GM23338 (cell line): ENCODE measurements at regions not wholly inside any gene's neighbourhood (a gene's known extent, or its start where the extent isn't known, plus 50 kb on each side); places are given as distances from the start of the nearest gene placed in this dataset.
A peak's percentile ranks its signal among the peaks of the same experiment; 100 is the strongest.

ENCODE experiments used
- ATAC-seq: fragments of 200-7000 bp; cut with Tn5 transposase; 3 replicates; pipeline ENCODE4 v1.9.1; 2020
- DNase-seq: peaks from one replicate; pipeline ENCODE4 v3.0.0-alpha.2; 2015; ENCODE audit warnings: low spot score
- H2AFZ ChIP-seq: fragments of 200-600 bp; sonication (generic); 2 replicates; pipeline ENCODE4 v1.8.0; 2016; ENCODE audit warnings: antibody characterized with exemption, mild to moderate bottlenecking, moderate library complexity
- H3F3A ChIP-seq: fragments of 200-600 bp; sonication (generic); replicated peaks from 2 replicates; pipeline ENCODE4 v1.8.0; 2017; ENCODE audit warnings: antibody characterized with exemption, mixed run types, low read depth
- H3K27ac ChIP-seq: fragments of 200-600 bp; sonication (generic); 2 replicates; pipeline ENCODE4 v1.6.1; 2016; ENCODE audit warnings: low read depth
- H3K27me3 ChIP-seq: fragments of 200-600 bp; sonication (generic); 2 replicates; pipeline ENCODE4 v1.8.0; 2016; ENCODE audit warnings: mild to moderate bottlenecking, mixed run types, moderate library complexity; ENCODE audit not compliant: insufficient read depth
- H3K36me3 ChIP-seq: fragments of 200-600 bp; sonication (generic); 2 replicates; pipeline ENCODE4 v1.8.0; 2016; ENCODE audit warnings: mild to moderate bottlenecking; ENCODE audit not compliant: insufficient read depth
- H3K4me1 ChIP-seq: fragments of 200-600 bp; sonication (generic); 2 replicates; pipeline ENCODE4 v1.8.0; 2016; ENCODE audit warnings: mild to moderate bottlenecking, moderate library complexity; ENCODE audit not compliant: insufficient read depth
- H3K4me2 ChIP-seq: fragments of 200-600 bp; sonication (generic); 2 replicates; pipeline ENCODE4 v1.7.1; 2017; ENCODE audit warnings: mixed run types
- H3K4me3 ChIP-seq: fragments of 200-600 bp; sonication (generic); 2 replicates; pipeline ENCODE4 v1.6.1; 2016; ENCODE audit warnings: mixed run types
- H3K79me2 ChIP-seq: fragments of 200-600 bp; sonication (generic); replicated peaks from 2 replicates; pipeline ENCODE4 v1.8.0; 2017; ENCODE audit warnings: mild to moderate bottlenecking; ENCODE audit not compliant: insufficient read depth
- H3K9me2 ChIP-seq: fragments of 200-600 bp; sonication (generic); 2 replicates; pipeline ENCODE4 v1.8.0; 2017; ENCODE audit not compliant: insufficient read depth
- H4K20me1 ChIP-seq: fragments of 200-600 bp; sonication (generic); replicated peaks from 2 replicates; pipeline ENCODE4 v1.8.0; 2017; ENCODE audit warnings: mild to moderate bottlenecking; ENCODE audit not compliant: insufficient read depth
- H3K27ac Mint-ChIP-seq: 2 replicates; pipeline ENCODE4 v1.8.0; 2020; ENCODE audit warnings: inconsistent platforms, mild to moderate bottlenecking, moderate library complexity, mixed read lengths
- H3K27me3 Mint-ChIP-seq: 3 replicates; pipeline ENCODE4 v1.8.0; 2022; ENCODE audit warnings: low read depth, mild to moderate bottlenecking, moderate library complexity, mixed read lengths, inconsistent platforms; ENCODE audit not compliant: insufficient read depth, poor library complexity
- H3K36me3 Mint-ChIP-seq: 3 replicates; pipeline ENCODE4 v1.8.0; 2021; ENCODE audit warnings: low read depth, mild to moderate bottlenecking, inconsistent platforms, moderate library complexity, mixed read lengths
- H3K4me1 Mint-ChIP-seq: 3 replicates; pipeline ENCODE4 v1.8.0; 2020; ENCODE audit warnings: mild to moderate bottlenecking, inconsistent platforms, mixed read lengths
- H3K4me3 Mint-ChIP-seq: 3 replicates; pipeline ENCODE4 v1.8.0; 2021; ENCODE audit warnings: moderate library complexity, mild to moderate bottlenecking, inconsistent platforms, mixed read lengths
- H3K9me3 Mint-ChIP-seq: 3 replicates; pipeline ENCODE4 v1.8.0; 2020; ENCODE audit warnings: moderate library complexity, mild to moderate bottlenecking, inconsistent platforms, mixed read lengths
- CREB1 ChIP-seq: fragments of 250-450 bp; sonication (Bioruptor Pico); IDR thresholded peaks from 2 replicates; pipeline ENCODE4 v1.5.0; 2020; ENCODE audit warnings: low read depth, mild to moderate bottlenecking, moderate library complexity
- EZH2 ChIP-seq: fragments of 200-600 bp; sonication (generic); IDR thresholded peaks from one replicate; pipeline ENCODE4 v1.8.0; 2017; ENCODE audit warnings: antibody characterized with exemption, mild to moderate bottlenecking, low read depth; ENCODE audit not compliant: unreplicated experiment
- JUNB ChIP-seq: IDR thresholded peaks from one replicate; pipeline ENCODE4 v1.6.1; 2016; ENCODE audit warnings: antibody characterized with exemption; ENCODE audit not compliant: unreplicated experiment
- NANOG ChIP-seq: IDR thresholded peaks from 2 replicates; pipeline ENCODE4 v1.6.1; 2016; ENCODE audit warnings: antibody characterized with exemption, borderline replicate concordance
- POLR2AphosphoS5 ChIP-seq: IDR thresholded peaks from 2 replicates; pipeline ENCODE4 v1.6.1; 2016; ENCODE audit warnings: antibody characterized with exemption, low read depth
- STAT1 ChIP-seq: IDR thresholded peaks from one replicate; pipeline ENCODE4 v1.6.1; 2016; ENCODE audit warnings: antibody characterized with exemption; ENCODE audit not compliant: unreplicated experiment
- ZNF114 ChIP-seq: fragments of 250-450 bp; sonication (Bioruptor Pico); IDR thresholded peaks from 2 replicates; pipeline ENCODE4 v1.5.0; 2020; ENCODE audit warnings: mild to moderate bottlenecking, moderate library complexity
- ZNF331 ChIP-seq: fragments of 250-450 bp; sonication (Bioruptor Pico); IDR thresholded peaks from 2 replicates; pipeline ENCODE4 v1.5.0; 2020; ENCODE audit warnings: low read depth, mild to moderate bottlenecking, moderate library complexity
- TF ChIP-seq, protein P1 (sequence below): IDR thresholded peaks from one replicate; pipeline ENCODE4 v1.6.1; 2018; ENCODE audit warnings: antibody characterized with exemption; ENCODE audit not compliant: unreplicated experiment
- TF ChIP-seq, protein P2 (sequence below): IDR thresholded peaks from 2 replicates; pipeline ENCODE4 v1.6.1; 2016; ENCODE audit warnings: antibody characterized with exemption
- TF ChIP-seq, protein P3 (sequence below), 2 experiments: fragments of 200-600 bp in 1 of 2; sonication (generic) in 1 of 2; conservative IDR thresholded peaks; 2 replicates each; pipeline versions ENCODE4 v1.5.1 to v1.6.1; 2016 to 2017; ENCODE audit warnings: antibody characterized with exemption in 2 of 2, low read depth in 2 of 2, mild to moderate bottlenecking in 2 of 2, moderate library complexity in 1 of 2

DNA sequence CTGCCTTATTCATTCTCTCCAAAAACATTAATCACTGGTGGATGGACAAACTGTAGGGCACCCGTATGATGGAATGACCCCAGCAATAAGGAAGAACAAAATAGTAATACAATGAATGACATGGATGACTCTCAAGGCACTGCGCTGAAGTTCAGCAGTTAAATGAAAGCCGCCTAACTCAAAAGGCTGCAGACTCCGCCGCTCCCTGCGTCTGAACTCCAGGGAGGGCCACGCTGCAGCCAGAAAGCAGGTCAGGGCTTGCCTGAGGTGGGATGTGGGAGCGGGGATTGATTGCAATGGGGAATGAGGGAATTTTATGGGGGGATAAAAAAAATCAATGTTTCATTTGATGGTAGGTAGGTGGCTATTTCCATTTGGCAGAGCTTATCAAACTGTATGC lies 86.5 kb upstream of the LAPTM4A start:
- H3F3A ChIP-seq = no peaks in the 10 kb centered on the region
- Mint-ChIP-seq H3K9me3 (no peaks in the 10 kb centered on the region), H3K27me3 (peaks cover 26% of the 10 kb centered on the region), H3K27ac (no peak overlapping the region), H3K36me3 (no peaks in the 10 kb centered on the region), H3K4me3 (no peak overlapping the region), H3K4me1 (peaks cover 30% of the 10 kb centered on the region)
- H3K27me3 ChIP-seq = no peaks in the 10 kb centered on the region
- no peak for TF ChIP-seq POLR2AphosphoS5
- TF ChIP-seq, protein P1, sequence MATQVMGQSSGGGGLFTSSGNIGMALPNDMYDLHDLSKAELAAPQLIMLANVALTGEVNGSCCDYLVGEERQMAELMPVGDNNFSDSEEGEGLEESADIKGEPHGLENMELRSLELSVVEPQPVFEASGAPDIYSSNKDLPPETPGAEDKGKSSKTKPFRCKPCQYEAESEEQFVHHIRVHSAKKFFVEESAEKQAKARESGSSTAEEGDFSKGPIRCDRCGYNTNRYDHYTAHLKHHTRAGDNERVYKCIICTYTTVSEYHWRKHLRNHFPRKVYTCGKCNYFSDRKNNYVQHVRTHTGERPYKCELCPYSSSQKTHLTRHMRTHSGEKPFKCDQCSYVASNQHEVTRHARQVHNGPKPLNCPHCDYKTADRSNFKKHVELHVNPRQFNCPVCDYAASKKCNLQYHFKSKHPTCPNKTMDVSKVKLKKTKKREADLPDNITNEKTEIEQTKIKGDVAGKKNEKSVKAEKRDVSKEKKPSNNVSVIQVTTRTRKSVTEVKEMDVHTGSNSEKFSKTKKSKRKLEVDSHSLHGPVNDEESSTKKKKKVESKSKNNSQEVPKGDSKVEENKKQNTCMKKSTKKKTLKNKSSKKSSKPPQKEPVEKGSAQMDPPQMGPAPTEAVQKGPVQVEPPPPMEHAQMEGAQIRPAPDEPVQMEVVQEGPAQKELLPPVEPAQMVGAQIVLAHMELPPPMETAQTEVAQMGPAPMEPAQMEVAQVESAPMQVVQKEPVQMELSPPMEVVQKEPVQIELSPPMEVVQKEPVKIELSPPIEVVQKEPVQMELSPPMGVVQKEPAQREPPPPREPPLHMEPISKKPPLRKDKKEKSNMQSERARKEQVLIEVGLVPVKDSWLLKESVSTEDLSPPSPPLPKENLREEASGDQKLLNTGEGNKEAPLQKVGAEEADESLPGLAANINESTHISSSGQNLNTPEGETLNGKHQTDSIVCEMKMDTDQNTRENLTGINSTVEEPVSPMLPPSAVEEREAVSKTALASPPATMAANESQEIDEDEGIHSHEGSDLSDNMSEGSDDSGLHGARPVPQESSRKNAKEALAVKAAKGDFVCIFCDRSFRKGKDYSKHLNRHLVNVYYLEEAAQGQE = no peak
- no peaks in the 10 kb centered on the region for H4K20me1 ChIP-seq
- H3K27ac ChIP-seq = no peak overlapping the region
- peaks cover 15% of the 10 kb centered on the region; the same call in 1 of the 2 replicates for H3K4me1 ChIP-seq
- DNase-seq (peak; percentile 12), ATAC-seq (no peak)
- no peak overlapping the region for H2AFZ ChIP-seq
- no peak overlapping the region for H3K4me3 ChIP-seq
- H3K36me3 ChIP-seq = no peaks in the 10 kb centered on the region
- no peaks in the 10 kb centered on the region for H3K9me2 ChIP-seq
- H3K79me2 ChIP-seq = no peaks in the 10 kb centered on the region
- H3K4me2 ChIP-seq = no peak overlapping the region

DNA sequence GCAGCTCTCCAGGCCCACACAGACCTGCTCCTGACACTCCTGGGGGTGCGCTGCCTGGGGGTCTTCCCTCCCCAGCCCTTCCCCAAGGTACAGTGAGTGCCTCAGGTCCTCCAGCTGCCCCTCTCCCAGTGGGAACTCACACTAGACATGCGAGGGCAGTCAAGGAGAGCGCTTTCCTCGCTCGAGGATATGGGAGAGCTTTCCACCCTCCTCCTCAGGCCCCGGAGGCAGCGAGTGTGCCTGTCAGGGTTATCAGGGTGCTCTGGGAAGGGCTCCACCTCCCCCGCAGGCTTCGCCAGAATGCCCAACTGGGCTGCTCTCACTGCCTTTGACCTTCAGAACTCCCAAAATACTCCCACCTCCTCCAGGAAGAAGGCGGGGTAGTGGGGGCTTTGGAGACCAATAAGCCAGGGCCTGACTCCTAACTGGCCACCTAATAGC lies 85.7 kb upstream of the LAPTM4A start:
- no peaks in the 10 kb centered on the region for H3K27me3 ChIP-seq
- H3K4me3 ChIP-seq = no peak overlapping the region
- no peak overlapping the region for H3K4me3 Mint-ChIP-seq
- no peak overlapping the region for H3K4me2 ChIP-seq
- peaks cover 15% of the 10 kb centered on the region; the same call in 1 of the 2 replicates for H3K4me1 ChIP-seq
- H3K9me2 ChIP-seq = no peaks in the 10 kb centered on the region
- no peak overlapping the region for H3K27ac Mint-ChIP-seq
- peak; percentile 23 for ATAC-seq
- no peaks in the 10 kb centered on the region for H3K36me3 ChIP-seq
- no peaks in the 10 kb centered on the region for H3K9me3 Mint-ChIP-seq
- TF ChIP-seq ZNF331 (CRISPR knock-in tag) = no peak
- no peak for TF ChIP-seq NANOG
- TF ChIP-seq ZNF114 (CRISPR knock-in tag) = no peak
- TF ChIP-seq, protein P2, sequence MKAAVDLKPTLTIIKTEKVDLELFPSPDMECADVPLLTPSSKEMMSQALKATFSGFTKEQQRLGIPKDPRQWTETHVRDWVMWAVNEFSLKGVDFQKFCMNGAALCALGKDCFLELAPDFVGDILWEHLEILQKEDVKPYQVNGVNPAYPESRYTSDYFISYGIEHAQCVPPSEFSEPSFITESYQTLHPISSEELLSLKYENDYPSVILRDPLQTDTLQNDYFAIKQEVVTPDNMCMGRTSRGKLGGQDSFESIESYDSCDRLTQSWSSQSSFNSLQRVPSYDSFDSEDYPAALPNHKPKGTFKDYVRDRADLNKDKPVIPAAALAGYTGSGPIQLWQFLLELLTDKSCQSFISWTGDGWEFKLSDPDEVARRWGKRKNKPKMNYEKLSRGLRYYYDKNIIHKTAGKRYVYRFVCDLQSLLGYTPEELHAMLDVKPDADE = no peak
- TF ChIP-seq EZH2 = no peak
- TF ChIP-seq CREB1 = no peak
- TF ChIP-seq, protein P3, sequence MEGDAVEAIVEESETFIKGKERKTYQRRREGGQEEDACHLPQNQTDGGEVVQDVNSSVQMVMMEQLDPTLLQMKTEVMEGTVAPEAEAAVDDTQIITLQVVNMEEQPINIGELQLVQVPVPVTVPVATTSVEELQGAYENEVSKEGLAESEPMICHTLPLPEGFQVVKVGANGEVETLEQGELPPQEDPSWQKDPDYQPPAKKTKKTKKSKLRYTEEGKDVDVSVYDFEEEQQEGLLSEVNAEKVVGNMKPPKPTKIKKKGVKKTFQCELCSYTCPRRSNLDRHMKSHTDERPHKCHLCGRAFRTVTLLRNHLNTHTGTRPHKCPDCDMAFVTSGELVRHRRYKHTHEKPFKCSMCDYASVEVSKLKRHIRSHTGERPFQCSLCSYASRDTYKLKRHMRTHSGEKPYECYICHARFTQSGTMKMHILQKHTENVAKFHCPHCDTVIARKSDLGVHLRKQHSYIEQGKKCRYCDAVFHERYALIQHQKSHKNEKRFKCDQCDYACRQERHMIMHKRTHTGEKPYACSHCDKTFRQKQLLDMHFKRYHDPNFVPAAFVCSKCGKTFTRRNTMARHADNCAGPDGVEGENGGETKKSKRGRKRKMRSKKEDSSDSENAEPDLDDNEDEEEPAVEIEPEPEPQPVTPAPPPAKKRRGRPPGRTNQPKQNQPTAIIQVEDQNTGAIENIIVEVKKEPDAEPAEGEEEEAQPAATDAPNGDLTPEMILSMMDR (conservative IDR thresholded peaks at IDR 0.05; ENCODE audit: low read depth in 2 of 2) = no peak
- no peak for TF ChIP-seq JUNB
- no peak for TF ChIP-seq STAT1
- DNase-seq = no peak
- H2AFZ ChIP-seq = no peak overlapping the region
- H3K4me1 Mint-ChIP-seq = peaks cover 35% of the 10 kb centered on the region
- no peaks in the 10 kb centered on the region for H4K20me1 ChIP-seq
- H3K79me2 ChIP-seq = no peaks in the 10 kb centered on the region
- H3F3A ChIP-seq = no peaks in the 10 kb centered on the region
- no peak overlapping the region for H3K27ac ChIP-seq
- no peaks in the 10 kb centered on the region for H3K36me3 Mint-ChIP-seq
- peaks cover 25% of the 10 kb centered on the region for H3K27me3 Mint-ChIP-seq
